ENCODE measurements at regions not wholly inside any gene's neighbourhood (a gene's known extent, or its start where the extent isn't known, plus 50 kb on each side); places are given as distances from the start of the nearest gene placed in this dataset.
"Not testable (repeated sequence)": the region's sequence is repeated elsewhere in the genome, so short reads cannot be mapped to it uniquely, and the experiment has no call there.

- no peak for DNase-seq (ENCODE audit: low read depth in 4 of 4, low spot score in 2 of 4)
Observed at GRCh38 chr17:14460516-14461226, 159.8 kb downstream of the HS3ST3B1 start.

- DNase-seq (ENCODE audit: low read depth in 4 of 4, low spot score in 2 of 4) = no peak
Observed at GRCh38 chr17:14459955-14460354, 159.1 kb downstream of the HS3ST3B1 start.

GRCh38 chr17:14458724-14459123 lies 157.8 kb downstream of the HS3ST3B1 start:
- no peak for DNase-seq (ENCODE audit: low read depth in 4 of 4, low spot score in 2 of 4)

- no peak for DNase-seq (ENCODE audit: low read depth in 4 of 4, low spot score in 2 of 4)
Observed at GRCh38 chr17:14454746-14455145, 153.9 kb downstream of the HS3ST3B1 start.

- no peak for DNase-seq (ENCODE audit: low read depth in 4 of 4, low spot score in 2 of 4)
Observed at GRCh38 chr17:14452856-14453255, 152.0 kb downstream of the HS3ST3B1 start.

- DNase-seq (ENCODE audit: low read depth in 4 of 4, low spot score in 2 of 4) = no peak
Observed at GRCh38 chr17:14451729-14452191, 150.9 kb downstream of the HS3ST3B1 start.

GRCh38 chr17:14448818-14449217 lies 147.9 kb downstream of the HS3ST3B1 start:
- no peak for DNase-seq (ENCODE audit: low read depth in 4 of 4, low spot score in 2 of 4)

- no peak for DNase-seq (ENCODE audit: low read depth in 4 of 4, low spot score in 2 of 4)
Observed at GRCh38 chr17:14446825-14447224, 145.9 kb downstream of the HS3ST3B1 start.

GRCh38 chr17:14444915-14445314 lies 144.0 kb downstream of the HS3ST3B1 start:
- DNase-seq (ENCODE audit: low read depth in 4 of 4, low spot score in 2 of 4) = no peak

GRCh38 chr17:14442798-14443528 lies 142.1 kb downstream of the HS3ST3B1 start:
- no peak for DNase-seq (ENCODE audit: low read depth in 4 of 4, low spot score in 2 of 4)

GRCh38 chr17:14437176-14437575 lies 136.3 kb downstream of the HS3ST3B1 start:
- DNase-seq (ENCODE audit: low read depth in 4 of 4, low spot score in 2 of 4) = no peak

GRCh38 chr17:14436266-14436665 lies 135.4 kb downstream of the HS3ST3B1 start:
- DNase-seq (ENCODE audit: low read depth in 4 of 4, low spot score in 2 of 4) = no peak

- DNase-seq (ENCODE audit: low read depth in 4 of 4, low spot score in 2 of 4) = no peak
Observed at GRCh38 chr17:14434506-14434905, 133.6 kb downstream of the HS3ST3B1 start.

- no peak for DNase-seq (ENCODE audit: low read depth in 4 of 4, low spot score in 2 of 4)
Observed at GRCh38 chr17:14432079-14432478, 131.2 kb downstream of the HS3ST3B1 start.

GRCh38 chr17:14429084-14429483 lies 128.2 kb downstream of the HS3ST3B1 start:
- no peak for DNase-seq (ENCODE audit: low read depth in 4 of 4, low spot score in 2 of 4)

GRCh38 chr17:14428648-14429029 lies 127.8 kb downstream of the HS3ST3B1 start:
- DNase-seq (ENCODE audit: low read depth in 4 of 4, low spot score in 2 of 4) = no peak

GRCh38 chr17:14427900-14428647 lies 127.2 kb downstream of the HS3ST3B1 start:
- DNase-seq (ENCODE audit: low read depth in 4 of 4, low spot score in 2 of 4) = no peak

- DNase-seq (ENCODE audit: low read depth in 4 of 4, low spot score in 2 of 4) = not testable (repeated sequence)
Observed at GRCh38 chr17:14423156-14423555, 122.3 kb downstream of the HS3ST3B1 start.

GRCh38 chr17:14417336-14417735 lies 116.5 kb downstream of the HS3ST3B1 start:
- no peak for DNase-seq (ENCODE audit: low read depth in 4 of 4, low spot score in 2 of 4)

GRCh38 chr17:14409292-14409691 lies 108.4 kb downstream of the HS3ST3B1 start:
- no peak for DNase-seq (ENCODE audit: low read depth in 4 of 4, low spot score in 2 of 4)

GRCh38 chr17:14407541-14407940 lies 106.7 kb downstream of the HS3ST3B1 start:
- DNase-seq (ENCODE audit: low read depth in 4 of 4, low spot score in 2 of 4) = no peak
